ENCODE measurements at regions not wholly inside any gene's neighbourhood (a gene's known extent, or its start where the extent isn't known, plus 50 kb on each side); places are given as distances from the start of the nearest gene placed in this dataset.
"Not testable (repeated sequence)": the region's sequence is repeated elsewhere in the genome, so short reads cannot be mapped to it uniquely, and the experiment has no call there.

- Mint-ChIP-seq H3K4me1 (no peaks in the 10 kb centered on the region), H3K9me3 (no peaks in the 10 kb centered on the region), H3K36me3 (ENCODE audit: insufficient read depth) (peaks cover 2% of the 10 kb centered on the region), H3K4me3 (no peak overlapping the region), H3K27ac (ENCODE audit: low read depth) (no peak overlapping the region), H3K27me3 (no peaks in the 10 kb centered on the region)
- DNase-seq (ENCODE audit: low spot score in 2 of 2) (no peak), ATAC-seq (replicated peaks; ENCODE audit: extremely low read depth, poor library complexity, severe bottlenecking) (no peak)
These were observed 1533.3 kb upstream of the WWC1 start for GRCh38 chr5:166758151-166758550.

DNA sequence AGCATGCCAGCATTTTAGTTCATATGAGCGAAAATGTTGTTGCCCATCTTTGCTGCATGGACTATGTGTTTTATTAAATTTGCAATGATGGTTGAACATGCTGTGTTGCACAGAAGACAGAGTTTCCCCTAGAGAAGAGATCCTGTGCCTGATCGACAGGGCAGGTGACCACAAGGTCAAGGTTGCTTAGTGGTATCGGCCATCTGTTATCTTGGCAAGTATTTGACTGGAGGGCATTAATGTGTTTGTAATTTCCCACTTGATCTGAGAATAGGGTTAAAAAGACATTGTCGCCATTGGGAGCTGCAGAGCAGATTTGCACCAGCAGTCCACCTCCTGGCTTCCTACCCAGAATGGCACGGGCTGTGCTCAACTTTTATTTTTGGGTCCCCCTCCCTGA, 1523.6 kb upstream of the WWC1 start:
- Mint-ChIP-seq H3K27me3 (no peaks in the 10 kb centered on the region), H3K27ac (ENCODE audit: low read depth) (no peak overlapping the region), H3K4me3 (no peak overlapping the region), H3K4me1 (no peaks in the 10 kb centered on the region), H3K9me3 (peaks cover 10% of the 10 kb centered on the region), H3K36me3 (ENCODE audit: insufficient read depth) (no peaks in the 10 kb centered on the region)
- no peak for ATAC-seq (replicated peaks; ENCODE audit: extremely low read depth, poor library complexity, severe bottlenecking)
- no peak for DNase-seq (ENCODE audit: low spot score in 2 of 2)

- ATAC-seq (replicated peaks; ENCODE audit: extremely low read depth, poor library complexity, severe bottlenecking), result no peak
- Mint-ChIP-seq H3K4me1 (no peaks in the 10 kb centered on the region), H3K9me3 (peaks cover 10% of the 10 kb centered on the region)
These were observed 1522.9 kb upstream of the WWC1 start for GRCh38 chr5:166768536-166768935.

DNA sequence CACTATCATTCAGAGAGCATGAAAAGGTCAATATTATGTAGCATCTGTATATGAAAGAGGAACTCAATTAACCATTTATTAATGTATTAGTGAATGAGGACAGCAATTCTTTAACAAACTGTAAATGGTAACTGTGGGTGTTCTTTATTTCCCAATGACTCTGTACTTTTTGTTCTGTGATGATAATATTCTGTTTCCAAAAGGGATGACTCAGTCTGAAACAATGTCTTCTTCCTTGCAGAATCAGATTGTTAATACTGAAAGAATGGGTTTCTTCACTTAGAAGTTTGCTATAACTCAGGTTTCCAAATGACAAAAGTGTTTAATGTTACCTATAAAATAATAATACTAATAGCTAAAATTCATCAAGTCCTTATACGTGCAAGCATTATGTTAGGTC, 1518.7 kb upstream of the WWC1 start:
- H3K4me1 Mint-ChIP-seq, result no peaks in the 10 kb centered on the region
- DNase-seq (ENCODE audit: low spot score in 2 of 2) (no peak), ATAC-seq (replicated peaks; ENCODE audit: extremely low read depth, poor library complexity, severe bottlenecking) (no peak)
- no peaks in the 10 kb centered on the region for H3K36me3 Mint-ChIP-seq (ENCODE audit: insufficient read depth)
- no peak overlapping the region for H3K4me3 Mint-ChIP-seq
- H3K9me3 Mint-ChIP-seq, result no peaks in the 10 kb centered on the region
- H3K27ac Mint-ChIP-seq (ENCODE audit: low read depth), result no peak overlapping the region
- H3K27me3 Mint-ChIP-seq, result no peaks in the 10 kb centered on the region

More at GRCh38 chr5:166768536-166768935, 1522.9 kb upstream of the WWC1 start:
- H3K4me3 Mint-ChIP-seq, result no peak overlapping the region
- DNase-seq (ENCODE audit: low spot score in 2 of 2), result no peak
- no peak overlapping the region for H3K27ac Mint-ChIP-seq (ENCODE audit: low read depth)
- no peaks in the 10 kb centered on the region for H3K27me3 Mint-ChIP-seq
- H3K36me3 Mint-ChIP-seq (ENCODE audit: insufficient read depth), result no peaks in the 10 kb centered on the region

DNA sequence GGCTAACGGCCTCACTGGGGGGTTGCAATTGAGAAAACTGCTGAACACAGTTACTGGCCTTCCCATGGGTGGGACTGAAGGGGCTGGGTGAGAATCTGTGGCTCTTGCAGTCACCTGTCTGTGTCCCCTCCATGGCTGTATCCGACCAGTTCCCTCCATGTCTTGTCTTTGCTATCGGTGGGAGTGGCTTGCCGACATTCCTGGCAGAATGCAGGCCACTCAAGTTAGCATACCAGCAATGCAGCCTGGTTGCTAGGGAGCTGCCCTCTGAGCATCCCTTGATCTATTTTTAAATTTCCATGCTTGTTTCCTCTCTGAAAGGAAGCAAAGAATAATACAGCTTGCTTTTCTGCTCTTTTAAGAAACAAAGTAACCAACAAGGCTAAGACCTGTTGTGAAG, 1509.7 kb upstream of the WWC1 start:
- no peaks in the 10 kb centered on the region for H3K36me3 Mint-ChIP-seq (ENCODE audit: insufficient read depth)
- DNase-seq (ENCODE audit: low spot score in 2 of 2), result no peak

GRCh38 chr5:166784545-166785078, 1506.8 kb upstream of the WWC1 start:
- no peaks in the 10 kb centered on the region for H3K27me3 Mint-ChIP-seq
- H3K4me1 Mint-ChIP-seq, result no peaks in the 10 kb centered on the region
- H3K36me3 Mint-ChIP-seq (ENCODE audit: insufficient read depth), result no peaks in the 10 kb centered on the region
- no peak for ATAC-seq (replicated peaks; ENCODE audit: extremely low read depth, poor library complexity, severe bottlenecking)
- H3K27ac Mint-ChIP-seq (ENCODE audit: low read depth), result no peak overlapping the region
- no peak overlapping the region for H3K4me3 Mint-ChIP-seq
- no peak for DNase-seq (ENCODE audit: low spot score in 2 of 2)
- peaks cover 9% of the 10 kb centered on the region for H3K9me3 Mint-ChIP-seq

More for the DNA sequence above, 1509.7 kb upstream of the WWC1 start:
- H3K4me3 Mint-ChIP-seq, result no peak overlapping the region
- peaks cover 5% of the 10 kb centered on the region for H3K9me3 Mint-ChIP-seq
- no peaks in the 10 kb centered on the region for H3K4me1 Mint-ChIP-seq
- H3K27me3 Mint-ChIP-seq, result no peaks in the 10 kb centered on the region
- H3K27ac Mint-ChIP-seq (ENCODE audit: low read depth), result no peak overlapping the region
- ATAC-seq (replicated peaks; ENCODE audit: extremely low read depth, poor library complexity, severe bottlenecking), result no peak

DNA sequence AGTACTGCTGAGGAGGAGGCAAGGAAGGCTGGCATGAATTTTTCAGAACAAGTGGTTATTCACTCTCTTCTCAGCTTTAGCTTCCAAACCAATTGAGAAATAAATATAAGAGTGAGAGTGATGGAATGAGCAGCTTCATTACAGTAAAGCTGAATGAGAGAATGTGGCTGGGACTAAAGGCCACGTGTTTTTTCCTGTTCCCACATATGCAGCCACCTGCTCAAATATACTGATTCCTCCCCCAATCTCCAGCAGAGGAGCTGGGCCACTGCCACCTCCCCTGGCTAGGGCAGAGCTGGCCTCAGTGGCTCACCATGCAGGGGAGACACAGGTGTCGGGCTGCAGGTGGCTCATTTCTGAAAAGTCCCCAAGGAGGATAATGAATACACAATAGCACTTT, 1505.3 kb upstream of the WWC1 start:
- no peaks in the 10 kb centered on the region for H3K36me3 Mint-ChIP-seq (ENCODE audit: insufficient read depth)
- H3K9me3 Mint-ChIP-seq, result peaks cover 9% of the 10 kb centered on the region
- H3K27me3 Mint-ChIP-seq, result no peaks in the 10 kb centered on the region
- H3K27ac Mint-ChIP-seq (ENCODE audit: low read depth), result no peak overlapping the region
- no peak overlapping the region for H3K4me3 Mint-ChIP-seq
- H3K4me1 Mint-ChIP-seq, result no peaks in the 10 kb centered on the region
- DNase-seq (ENCODE audit: low spot score in 2 of 2) (no peak), ATAC-seq (replicated peaks; ENCODE audit: extremely low read depth, poor library complexity, severe bottlenecking) (no peak)

- no peak for ATAC-seq (replicated peaks; ENCODE audit: extremely low read depth, poor library complexity, severe bottlenecking)
- no peak overlapping the region for H3K4me3 Mint-ChIP-seq
- H3K36me3 Mint-ChIP-seq (ENCODE audit: insufficient read depth), result no peaks in the 10 kb centered on the region
- H3K27ac Mint-ChIP-seq (ENCODE audit: low read depth), result no peak overlapping the region
- H3K9me3 Mint-ChIP-seq, result peaks cover 9% of the 10 kb centered on the region
- no peaks in the 10 kb centered on the region for H3K4me1 Mint-ChIP-seq
- no peaks in the 10 kb centered on the region for H3K27me3 Mint-ChIP-seq
- no peak for DNase-seq (ENCODE audit: low spot score in 2 of 2)
These were observed 1504.6 kb upstream of the WWC1 start for GRCh38 chr5:166786889-166787288.

- DNase-seq (ENCODE audit: low spot score in 2 of 2), result no peak
- ATAC-seq (replicated peaks; ENCODE audit: extremely low read depth, poor library complexity, severe bottlenecking), result no peak
- H3K4me3 Mint-ChIP-seq, result no peak overlapping the region
- no peaks in the 10 kb centered on the region for H3K36me3 Mint-ChIP-seq (ENCODE audit: insufficient read depth)
- H3K27me3 Mint-ChIP-seq, result no peaks in the 10 kb centered on the region
- peaks cover 9% of the 10 kb centered on the region for H3K9me3 Mint-ChIP-seq
- H3K27ac Mint-ChIP-seq (ENCODE audit: low read depth), result no peak overlapping the region
- H3K4me1 Mint-ChIP-seq, result no peaks in the 10 kb centered on the region
These were observed 1503.4 kb upstream of the WWC1 start for GRCh38 chr5:166788050-166788449.

DNA sequence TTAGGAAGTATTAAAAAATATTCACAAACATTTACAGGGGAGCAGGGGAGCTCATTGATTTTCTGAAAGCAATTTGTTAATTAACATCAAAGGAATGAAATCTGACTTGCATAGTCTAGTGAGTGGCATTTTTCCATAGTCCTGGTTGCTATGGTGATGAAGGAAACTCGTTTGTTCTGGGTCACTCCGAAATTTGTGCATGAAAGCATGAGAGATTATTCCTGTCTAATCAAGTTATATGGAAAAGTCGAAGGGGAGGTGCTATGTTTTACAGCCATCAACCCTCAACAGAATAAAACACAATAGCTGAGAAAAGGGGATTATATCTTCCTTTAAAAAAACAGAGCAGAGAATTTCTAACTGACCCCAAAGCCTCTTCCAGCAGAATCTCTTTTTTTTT, 1495.7 kb upstream of the WWC1 start:
- Mint-ChIP-seq H3K4me1 (no peaks in the 10 kb centered on the region), H3K9me3 (peaks cover 15% of the 10 kb centered on the region), H3K4me3 (no peak overlapping the region), H3K36me3 (ENCODE audit: insufficient read depth) (peaks cover 3% of the 10 kb centered on the region), H3K27me3 (no peaks in the 10 kb centered on the region), H3K27ac (ENCODE audit: low read depth) (no peak overlapping the region)
- DNase-seq (ENCODE audit: low spot score in 2 of 2) (no peak), ATAC-seq (replicated peaks; ENCODE audit: extremely low read depth, poor library complexity, severe bottlenecking) (no peak)

DNA sequence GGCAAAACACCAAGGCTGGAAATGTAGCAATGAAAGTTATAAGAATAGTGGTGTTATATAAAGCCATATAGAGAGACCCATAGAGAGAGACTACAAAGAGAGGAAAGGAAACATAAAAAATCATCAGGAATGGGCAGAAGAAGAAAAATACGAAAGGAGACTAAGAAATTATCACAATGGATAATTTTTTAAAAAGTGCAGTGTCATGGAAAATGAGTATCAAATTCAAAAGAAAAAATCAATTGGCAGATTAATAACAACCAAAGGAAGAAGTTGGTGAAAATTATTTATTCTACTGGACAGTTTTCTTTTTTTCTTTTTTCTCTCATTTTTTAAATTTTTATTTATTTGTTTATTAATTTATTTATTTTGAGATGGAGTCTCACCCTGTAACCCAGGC, 1488.4 kb upstream of the WWC1 start:
- Mint-ChIP-seq H3K9me3 (peaks cover 37% of the 10 kb centered on the region), H3K36me3 (ENCODE audit: insufficient read depth) (peaks cover 3% of the 10 kb centered on the region), H3K4me3 (no peak overlapping the region), H3K4me1 (no peaks in the 10 kb centered on the region), H3K27me3 (no peaks in the 10 kb centered on the region), H3K27ac (ENCODE audit: low read depth) (no peak overlapping the region)
- DNase-seq (ENCODE audit: low spot score in 2 of 2) (no peak), ATAC-seq (replicated peaks; ENCODE audit: extremely low read depth, poor library complexity, severe bottlenecking) (no peak)

- not testable (repeated sequence) for H3K4me3 Mint-ChIP-seq; H3K27ac Mint-ChIP-seq (ENCODE audit: low read depth); DNase-seq (ENCODE audit: low spot score in 2 of 2); ATAC-seq (replicated peaks; ENCODE audit: extremely low read depth, poor library complexity, severe bottlenecking); H3K4me1 Mint-ChIP-seq; H3K36me3 Mint-ChIP-seq (ENCODE audit: insufficient read depth); H3K27me3 Mint-ChIP-seq
- H3K9me3 Mint-ChIP-seq, result peaks cover 34% of the 10 kb centered on the region
These were observed 1487.2 kb upstream of the WWC1 start for GRCh38 chr5:166804223-166804622.

DNA sequence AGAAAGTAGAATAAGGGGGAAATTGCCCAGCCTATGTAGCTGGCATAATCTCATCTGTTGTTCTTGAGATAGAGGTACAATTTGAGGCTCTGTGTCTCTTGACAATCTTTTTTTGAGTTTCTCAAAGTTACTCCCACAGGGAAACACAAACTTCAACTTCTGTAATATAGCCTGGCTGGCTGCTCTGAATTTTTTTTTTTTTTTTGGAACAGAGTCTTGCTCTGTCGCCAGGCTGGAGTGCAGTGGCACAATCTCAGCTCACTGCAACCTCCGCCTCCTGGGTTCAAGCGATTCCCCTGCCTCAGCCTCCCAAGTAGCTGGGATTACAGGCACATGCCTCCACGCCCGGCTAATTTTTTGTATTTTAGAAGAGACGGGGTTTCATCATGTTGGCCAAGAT, 1486.8 kb upstream of the WWC1 start:
- H3K27me3 Mint-ChIP-seq; H3K4me3 Mint-ChIP-seq; DNase-seq (ENCODE audit: low spot score in 2 of 2); H3K27ac Mint-ChIP-seq (ENCODE audit: low read depth); H3K4me1 Mint-ChIP-seq; ATAC-seq (replicated peaks; ENCODE audit: extremely low read depth, poor library complexity, severe bottlenecking); H3K36me3 Mint-ChIP-seq (ENCODE audit: insufficient read depth): not testable (repeated sequence)
- H3K9me3 Mint-ChIP-seq, result peaks cover 29% of the 10 kb centered on the region
